Limb (tissue), 2 donors: ENCODE measurements at regions not wholly inside any gene's neighbourhood (a gene's known extent, or its start where the extent isn't known, plus 50 kb on each side); places are given as distances from the start of the nearest gene placed in this dataset.
"Not testable (repeated sequence)": the region's sequence is repeated elsewhere in the genome, so short reads cannot be mapped to it uniquely, and the experiment has no call there.

Experiments
- DNase-seq, 2 donors: peaks; one replicate each; pipeline ENCODE4 v3.0.0-alpha.2; 2016; ENCODE audit errors: extremely low spot score in 2 of 2

- no peak for DNase-seq
Observed at GRCh38 chr7:28328822-28329660, 83.3 kb upstream of the CREB5 start.

GRCh38 chr7:28329661-28330363 lies 82.5 kb upstream of the CREB5 start:
- peak in 1 of 2 donors; percentile 37 for DNase-seq

- no peak for DNase-seq
Observed at GRCh38 chr7:28330384-28331070, 81.8 kb upstream of the CREB5 start.

GRCh38 chr7:28332046-28332445 lies 80.3 kb upstream of the CREB5 start:
- no peak for DNase-seq

GRCh38 chr7:28333548-28333947 lies 78.8 kb upstream of the CREB5 start:
- not testable (repeated sequence) for DNase-seq

- DNase-seq, result no peak
Observed at GRCh38 chr7:28336806-28337205, 75.5 kb upstream of the CREB5 start.

GRCh38 chr7:28338041-28338440 lies 74.3 kb upstream of the CREB5 start:
- no peak for DNase-seq

- DNase-seq, result no peak
Observed at GRCh38 chr7:28343462-28343861, 68.9 kb upstream of the CREB5 start.

- DNase-seq, result no peak
Observed at GRCh38 chr7:28346256-28346655, 66.1 kb upstream of the CREB5 start.

- no peak for DNase-seq
Observed at GRCh38 chr7:28346676-28347363, 65.5 kb upstream of the CREB5 start.

- peak in 1 of 2 donors; percentile 72 for DNase-seq
Observed at GRCh38 chr7:28347475-28348318, 64.6 kb upstream of the CREB5 start.

GRCh38 chr7:28348636-28349035 lies 63.7 kb upstream of the CREB5 start:
- DNase-seq, result no peak

- DNase-seq, result no peak
Observed at GRCh38 chr7:28349637-28350036, 62.7 kb upstream of the CREB5 start.

- DNase-seq, result no peak
Observed at GRCh38 chr7:28350662-28351061, 61.7 kb upstream of the CREB5 start.

- DNase-seq, result no peak
Observed at GRCh38 chr7:28351450-28351849, 60.9 kb upstream of the CREB5 start.

GRCh38 chr7:28354601-28355402 lies 57.5 kb upstream of the CREB5 start:
- DNase-seq, result no peak

- DNase-seq, result no peak
Observed at GRCh38 chr7:28355635-28356319, 56.5 kb upstream of the CREB5 start.

GRCh38 chr7:28356619-28357018 lies 55.7 kb upstream of the CREB5 start:
- DNase-seq, result no peak

GRCh38 chr7:28358423-28358868 lies 53.9 kb upstream of the CREB5 start:
- no peak for DNase-seq
